Panc1 (cell line): ENCODE measurements at regions not wholly inside any gene's neighbourhood (a gene's known extent, or its start where the extent isn't known, plus 50 kb on each side); places are given as distances from the start of the nearest gene placed in this dataset.

Experiments
- POLR2AphosphoS5 ChIP-seq: IDR thresholded peaks from 2 replicates; pipeline ENCODE4 v1.6.1; 2012; ENCODE audit warnings: mild to moderate bottlenecking, low read depth, low read length, moderate library complexity
- SIN3A ChIP-seq: IDR thresholded peaks from 2 replicates; pipeline ENCODE4 v1.6.1; 2012; ENCODE audit warnings: low read depth, mild to moderate bottlenecking, low read length, moderate library complexity, borderline replicate concordance; ENCODE audit not compliant: insufficient read depth
- TF ChIP-seq, protein P1 (sequence below): fragments of 450-650 bp; IDR thresholded peaks from 2 replicates; pipeline ENCODE4 v1.5.1; 2017; ENCODE audit warnings: mild to moderate bottlenecking

DNA sequence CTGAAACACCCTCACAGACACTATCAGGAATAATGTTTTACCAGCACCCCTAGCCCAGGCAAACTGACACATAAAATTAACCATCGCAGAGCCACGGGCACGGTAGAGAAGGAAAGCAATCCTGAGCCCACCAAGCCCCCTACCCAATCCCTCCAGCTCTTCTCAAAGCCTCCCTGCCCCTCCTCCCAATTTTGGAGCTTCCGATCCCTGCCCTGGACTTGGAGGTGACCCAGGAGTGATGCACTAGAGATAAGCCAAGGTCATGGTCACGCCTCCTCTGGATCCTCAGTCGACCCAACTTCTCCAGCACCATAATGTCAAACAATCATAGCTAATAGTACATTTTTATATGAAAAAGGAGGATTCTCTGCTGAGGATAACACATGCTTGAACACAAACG is 188.7 kb upstream of the NSMCE3 start:
- TF ChIP-seq POLR2AphosphoS5 = no peak
- no peak for TF ChIP-seq SIN3A
- TF ChIP-seq, protein P1, sequence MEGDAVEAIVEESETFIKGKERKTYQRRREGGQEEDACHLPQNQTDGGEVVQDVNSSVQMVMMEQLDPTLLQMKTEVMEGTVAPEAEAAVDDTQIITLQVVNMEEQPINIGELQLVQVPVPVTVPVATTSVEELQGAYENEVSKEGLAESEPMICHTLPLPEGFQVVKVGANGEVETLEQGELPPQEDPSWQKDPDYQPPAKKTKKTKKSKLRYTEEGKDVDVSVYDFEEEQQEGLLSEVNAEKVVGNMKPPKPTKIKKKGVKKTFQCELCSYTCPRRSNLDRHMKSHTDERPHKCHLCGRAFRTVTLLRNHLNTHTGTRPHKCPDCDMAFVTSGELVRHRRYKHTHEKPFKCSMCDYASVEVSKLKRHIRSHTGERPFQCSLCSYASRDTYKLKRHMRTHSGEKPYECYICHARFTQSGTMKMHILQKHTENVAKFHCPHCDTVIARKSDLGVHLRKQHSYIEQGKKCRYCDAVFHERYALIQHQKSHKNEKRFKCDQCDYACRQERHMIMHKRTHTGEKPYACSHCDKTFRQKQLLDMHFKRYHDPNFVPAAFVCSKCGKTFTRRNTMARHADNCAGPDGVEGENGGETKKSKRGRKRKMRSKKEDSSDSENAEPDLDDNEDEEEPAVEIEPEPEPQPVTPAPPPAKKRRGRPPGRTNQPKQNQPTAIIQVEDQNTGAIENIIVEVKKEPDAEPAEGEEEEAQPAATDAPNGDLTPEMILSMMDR = no peak
